GM12892 (cell line): ENCODE measurements at regions not wholly inside any gene's neighbourhood (a gene's known extent, or its start where the extent isn't known, plus 50 kb on each side); places are given as distances from the start of the nearest gene placed in this dataset.

ENCODE experiments used
- DNase-seq: peaks from one replicate; pipeline ENCODE4 v3.0.0; 2011; ENCODE audit not compliant: insufficient read length
- FAIRE-seq: peaks from 2 replicates; lab custom pipeline; 2011; peaks lifted over from hg19 to GRCh38; lab: Jason Lieb, UNC
- POLR2A ChIP-seq: IDR thresholded peaks from 2 replicates; pipeline ENCODE4 v1.6.1; 2011; ENCODE audit warnings: low read depth, low read length, control low read depth
- POLR2AphosphoS5 ChIP-seq: IDR thresholded peaks from 2 replicates; pipeline ENCODE4 v1.6.1; 2011; ENCODE audit warnings: low read depth, low read length, control low read depth
- TAF1 ChIP-seq: IDR thresholded peaks from 2 replicates; pipeline ENCODE4 v1.6.1; 2011; ENCODE audit warnings: low read depth, mild to moderate bottlenecking, control low read depth, low read length, borderline replicate concordance

- FAIRE-seq (no peak), DNase-seq (no peak)
- TF ChIP-seq POLR2AphosphoS5 (no peak), TAF1 (no peak), POLR2A (no peak)
These were observed 123.0 kb downstream of the FSCB start for GRCh38 chr14:44384093-44384492.

- no peak for FAIRE-seq
These were observed 123.4 kb downstream of the FSCB start for GRCh38 chr14:44383636-44384035.

GRCh38 chr14:44379292-44379977 is 127.6 kb downstream of the FSCB start:
- FAIRE-seq (no peak), DNase-seq (no peak)
- TF ChIP-seq POLR2AphosphoS5 (no peak), TAF1 (no peak), POLR2A (no peak)

More at GRCh38 chr14:44383636-44384035, 123.4 kb downstream of the FSCB start:
- no peak for DNase-seq
- TF ChIP-seq TAF1 (no peak), POLR2AphosphoS5 (no peak), POLR2A (no peak)

- DNase-seq (no peak), FAIRE-seq (no peak)
- TF ChIP-seq TAF1, result no peak
- TF ChIP-seq POLR2AphosphoS5, result no peak
- no peak for TF ChIP-seq POLR2A
These were observed 132.2 kb downstream of the FSCB start for GRCh38 chr14:44374906-44375305.

- no peak for DNase-seq
- TF ChIP-seq TAF1 (no peak), POLR2AphosphoS5 (no peak), POLR2A (no peak)
- FAIRE-seq, result no peak
These were observed 134.1 kb downstream of the FSCB start for GRCh38 chr14:44372807-44373489.

GRCh38 chr14:44372231-44372630 is 134.9 kb downstream of the FSCB start:
- DNase-seq, result no peak

GRCh38 chr14:44370727-44371126 is 136.4 kb downstream of the FSCB start:
- TF ChIP-seq TAF1 (no peak), POLR2AphosphoS5 (no peak), POLR2A (no peak)
- DNase-seq, result no peak

More at GRCh38 chr14:44372231-44372630, 134.9 kb downstream of the FSCB start:
- no peak for FAIRE-seq
- TF ChIP-seq POLR2AphosphoS5 (no peak), POLR2A (no peak), TAF1 (no peak)

GRCh38 chr14:44369401-44370123 is 137.5 kb downstream of the FSCB start:
- DNase-seq (no peak), FAIRE-seq (no peak)
- no peak for TF ChIP-seq TAF1
- no peak for TF ChIP-seq POLR2A
- TF ChIP-seq POLR2AphosphoS5, result no peak

More at GRCh38 chr14:44370727-44371126, 136.4 kb downstream of the FSCB start:
- no peak for FAIRE-seq

- TF ChIP-seq TAF1, result no peak
- no peak for TF ChIP-seq POLR2A
- no peak for TF ChIP-seq POLR2AphosphoS5
- DNase-seq, result no peak
- no peak for FAIRE-seq
These were observed 146.0 kb downstream of the FSCB start for GRCh38 chr14:44361083-44361482.

- FAIRE-seq (no peak), DNase-seq (no peak)
- no peak for TF ChIP-seq TAF1
- no peak for TF ChIP-seq POLR2AphosphoS5
- no peak for TF ChIP-seq POLR2A
These were observed 153.3 kb downstream of the FSCB start for GRCh38 chr14:44353805-44354204.

GRCh38 chr14:44352201-44352600 is 154.9 kb downstream of the FSCB start:
- TF ChIP-seq POLR2A (no peak), TAF1 (no peak), POLR2AphosphoS5 (no peak)
- no peak for FAIRE-seq

More at GRCh38 chr14:44352201-44352600, 154.9 kb downstream of the FSCB start:
- no peak for DNase-seq
